Activated CD8-positive, alpha-beta memory T cell treated with anti-CD3 and anti-CD28 coated beads, Interleukin-2, amount 50 U/mL, for 24 hours (primary cell): ENCODE measurements at regions not wholly inside any gene's neighbourhood (a gene's known extent, or its start where the extent isn't known, plus 50 kb on each side); places are given as distances from the start of the nearest gene placed in this dataset.

Experiments used
- DNase-seq: peaks from one replicate; pipeline ENCODE4 v3.0.0-alpha.2; 2020; ENCODE audit errors: extremely low read depth

- DNase-seq, result no peak
Measured at GRCh38 chr2:71839826-71840225, 307.8 kb downstream of the CYP26B1 start.

GRCh38 chr2:71834796-71835195 is 312.9 kb downstream of the CYP26B1 start:
- DNase-seq, result no peak

GRCh38 chr2:71833855-71834560 is 313.7 kb downstream of the CYP26B1 start:
- no peak for DNase-seq

GRCh38 chr2:71833272-71833671 is 314.4 kb downstream of the CYP26B1 start:
- DNase-seq, result no peak

GRCh38 chr2:71832844-71833243 is 314.8 kb downstream of the CYP26B1 start:
- no peak for DNase-seq

GRCh38 chr2:71832388-71832787 is 315.3 kb downstream of the CYP26B1 start:
- DNase-seq, result no peak

GRCh38 chr2:71831193-71831577 is 316.5 kb downstream of the CYP26B1 start:
- no peak for DNase-seq

- no peak for DNase-seq
Measured at GRCh38 chr2:71830497-71831192, 317.0 kb downstream of the CYP26B1 start.

GRCh38 chr2:71829008-71829407 is 318.7 kb downstream of the CYP26B1 start:
- no peak for DNase-seq

- DNase-seq, result no peak
Measured at GRCh38 chr2:71827973-71828372, 319.7 kb downstream of the CYP26B1 start.

GRCh38 chr2:71827524-71827901 is 320.1 kb downstream of the CYP26B1 start:
- DNase-seq, result no peak

- DNase-seq, result no peak
Measured at GRCh38 chr2:71826826-71827523, 320.7 kb downstream of the CYP26B1 start.

- no peak for DNase-seq
Measured at GRCh38 chr2:71826299-71826698, 321.4 kb downstream of the CYP26B1 start.

GRCh38 chr2:71824436-71824835 is 323.2 kb downstream of the CYP26B1 start:
- DNase-seq, result no peak

- no peak for DNase-seq
Measured at GRCh38 chr2:71823526-71823925, 324.1 kb downstream of the CYP26B1 start.

- no peak for DNase-seq
Measured at GRCh38 chr2:71822463-71822862, 325.2 kb downstream of the CYP26B1 start.

- DNase-seq, result no peak
Measured at GRCh38 chr2:71821856-71822255, 325.8 kb downstream of the CYP26B1 start.

- no peak for DNase-seq
Measured at GRCh38 chr2:71816815-71817214, 330.8 kb downstream of the CYP26B1 start.

- DNase-seq, result no peak
Measured at GRCh38 chr2:71815701-71816474, 331.8 kb downstream of the CYP26B1 start.

GRCh38 chr2:71814885-71815284 is 332.8 kb downstream of the CYP26B1 start:
- DNase-seq, result no peak

- no peak for DNase-seq
Measured at GRCh38 chr2:71813807-71814470, 333.7 kb downstream of the CYP26B1 start.

GRCh38 chr2:71813315-71813714 is 334.3 kb downstream of the CYP26B1 start:
- DNase-seq, result no peak
